ENCODE measurements at regions not wholly inside any gene's neighbourhood (a gene's known extent, or its start where the extent isn't known, plus 50 kb on each side); places are given as distances from the start of the nearest gene placed in this dataset.

GRCh38 chr3:191961529-191961928 is 500.6 kb downstream of the PYDC2 start:
- no peak for TF ChIP-seq CTCF (IDR thresholded peaks at IDR 0.05)
- TF ChIP-seq POLR2A (IDR thresholded peaks at IDR 0.05) = no peak
- TF ChIP-seq EP300 (IDR thresholded peaks at IDR 0.05) = no peak

Measured in stomach (tissue), 4 donors.